GM18517 (cell line): ENCODE measurements at regions not wholly inside any gene's neighbourhood (a gene's known extent, or its start where the extent isn't known, plus 50 kb on each side); places are given as distances from the start of the nearest gene placed in this dataset.

Source experiments
- ATAC-seq: cut with Tn5 transposase; IDR thresholded peaks from one replicate; pipeline ENCODE4 v1.9.1; 2021; ENCODE audit warnings: mild to moderate bottlenecking, moderate library complexity; ENCODE audit not compliant: unreplicated experiment

- ATAC-seq = no peak
Observed at GRCh38 chr2:120473522-120474271, 127.8 kb downstream of the INHBB start.

GRCh38 chr2:120474486-120474885, 128.6 kb downstream of the INHBB start:
- no peak for ATAC-seq

- ATAC-seq = no peak
Observed at GRCh38 chr2:120476141-120476540, 130.2 kb downstream of the INHBB start.

- no peak for ATAC-seq
Observed at GRCh38 chr2:120477198-120477597, 131.3 kb downstream of the INHBB start.

- ATAC-seq = no peak
Observed at GRCh38 chr2:120477831-120478481, 132.0 kb downstream of the INHBB start.

GRCh38 chr2:120480346-120480902, 134.5 kb downstream of the INHBB start:
- no peak for ATAC-seq

- no peak for ATAC-seq
Observed at GRCh38 chr2:120480903-120481445, 135.0 kb downstream of the INHBB start.

- no peak for ATAC-seq
Observed at GRCh38 chr2:120481446-120482194, 135.7 kb downstream of the INHBB start.

GRCh38 chr2:120482334-120482733, 136.4 kb downstream of the INHBB start:
- ATAC-seq = no peak

- ATAC-seq = no peak
Observed at GRCh38 chr2:120483355-120483754, 137.4 kb downstream of the INHBB start.

GRCh38 chr2:120485096-120485495, 139.2 kb downstream of the INHBB start:
- ATAC-seq = no peak

GRCh38 chr2:120486441-120486840, 140.5 kb downstream of the INHBB start:
- no peak for ATAC-seq

- ATAC-seq = no peak
Observed at GRCh38 chr2:120486946-120487345, 141.0 kb downstream of the INHBB start.

GRCh38 chr2:120488531-120488930, 142.6 kb downstream of the INHBB start:
- no peak for ATAC-seq

- ATAC-seq = no peak
Observed at GRCh38 chr2:120489023-120489422, 143.1 kb downstream of the INHBB start.

GRCh38 chr2:120490091-120490798, 144.3 kb downstream of the INHBB start:
- ATAC-seq = no peak

- no peak for ATAC-seq
Observed at GRCh38 chr2:120491111-120491625, 145.2 kb downstream of the INHBB start.

- ATAC-seq = no peak
Observed at GRCh38 chr2:120493231-120493630, 147.3 kb downstream of the INHBB start.

- no peak for ATAC-seq
Observed at GRCh38 chr2:120494446-120494845, 148.5 kb downstream of the INHBB start.

GRCh38 chr2:120495586-120495985, 149.7 kb downstream of the INHBB start:
- no peak for ATAC-seq
